Panc1 (cell line): ENCODE measurements at regions not wholly inside any gene's neighbourhood (a gene's known extent, or its start where the extent isn't known, plus 50 kb on each side); places are given as distances from the start of the nearest gene placed in this dataset.

Experiments
- POLR2AphosphoS5 ChIP-seq: IDR thresholded peaks from 2 replicates; pipeline ENCODE4 v1.6.1; 2012; ENCODE audit warnings: mild to moderate bottlenecking, low read depth, low read length, moderate library complexity
- REST ChIP-seq, 2 experiments: IDR thresholded peaks; 2 replicates each; pipeline ENCODE4 v1.6.1; 2011 to 2012; ENCODE audit warnings: low read depth in 2 of 2, control low read depth in 1 of 2, low read length in 1 of 2, mild to moderate bottlenecking in 1 of 2, moderate library complexity in 1 of 2; ENCODE audit not compliant: insufficient read depth in 1 of 2
- TF ChIP-seq, protein P1 (sequence below): fragments of 450-650 bp; IDR thresholded peaks from 2 replicates; pipeline ENCODE4 v1.5.1; 2017; ENCODE audit warnings: mild to moderate bottlenecking

DNA sequence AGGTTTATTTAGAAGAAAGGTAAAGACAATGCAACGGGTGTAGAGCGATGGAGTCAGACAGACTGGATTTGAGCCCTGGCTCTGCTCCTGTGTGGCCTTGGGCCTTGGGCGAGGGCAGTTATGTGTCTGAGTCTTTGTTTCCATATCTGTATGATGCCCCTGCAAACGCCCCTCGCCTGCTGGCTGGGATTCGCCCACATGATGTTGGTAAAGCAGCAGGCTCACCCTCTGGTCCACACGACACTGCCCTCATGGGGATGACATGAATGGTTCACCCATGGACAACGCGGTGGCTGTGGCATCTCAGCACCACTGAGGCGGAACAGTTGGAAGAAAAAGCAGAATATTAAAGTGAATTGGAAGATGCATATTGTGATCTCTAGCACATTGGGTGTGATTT, 60.3 kb downstream of the FOXL1 start:
- TF ChIP-seq, protein P1, sequence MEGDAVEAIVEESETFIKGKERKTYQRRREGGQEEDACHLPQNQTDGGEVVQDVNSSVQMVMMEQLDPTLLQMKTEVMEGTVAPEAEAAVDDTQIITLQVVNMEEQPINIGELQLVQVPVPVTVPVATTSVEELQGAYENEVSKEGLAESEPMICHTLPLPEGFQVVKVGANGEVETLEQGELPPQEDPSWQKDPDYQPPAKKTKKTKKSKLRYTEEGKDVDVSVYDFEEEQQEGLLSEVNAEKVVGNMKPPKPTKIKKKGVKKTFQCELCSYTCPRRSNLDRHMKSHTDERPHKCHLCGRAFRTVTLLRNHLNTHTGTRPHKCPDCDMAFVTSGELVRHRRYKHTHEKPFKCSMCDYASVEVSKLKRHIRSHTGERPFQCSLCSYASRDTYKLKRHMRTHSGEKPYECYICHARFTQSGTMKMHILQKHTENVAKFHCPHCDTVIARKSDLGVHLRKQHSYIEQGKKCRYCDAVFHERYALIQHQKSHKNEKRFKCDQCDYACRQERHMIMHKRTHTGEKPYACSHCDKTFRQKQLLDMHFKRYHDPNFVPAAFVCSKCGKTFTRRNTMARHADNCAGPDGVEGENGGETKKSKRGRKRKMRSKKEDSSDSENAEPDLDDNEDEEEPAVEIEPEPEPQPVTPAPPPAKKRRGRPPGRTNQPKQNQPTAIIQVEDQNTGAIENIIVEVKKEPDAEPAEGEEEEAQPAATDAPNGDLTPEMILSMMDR: no peak
- TF ChIP-seq POLR2AphosphoS5 (no peak), REST (IDR thresholded peaks at IDR 0.05; ENCODE audit: insufficient read depth in 1 of 2, low read depth in 2 of 2, low read length in 1 of 2) (no peak)
